Endothelial cell of umbilical vein (primary cell): ENCODE measurements at regions not wholly inside any gene's neighbourhood (a gene's known extent, or its start where the extent isn't known, plus 50 kb on each side); places are given as distances from the start of the nearest gene placed in this dataset.

Experiments used
- BruUV-seq: library from RNA; stranded (reverse); fragments of 400-500 nt; replicated peaks from 2 replicates; lab custom pipeline; 2021; lab: Mats Ljungman, UMichigan
- CTCF ChIA-PET: fragments of 300-600, 350-600 bp; sonication (Branson Sonifier 250); formaldehyde crosslinking; loops from one replicate; lab custom pipeline; 2021; ENCODE audit warnings: antibody characterized with exemption, inconsistent platforms; lab: Charles Lee
- POLR2A ChIA-PET: fragments of 300-600, 350-600 bp; sonication (Branson Sonifier 250); formaldehyde crosslinking; loops from one replicate; lab custom pipeline; 2021; ENCODE audit warnings: antibody characterized with exemption, inconsistent platforms; lab: Charles Lee
- DNase-seq: peaks from one replicate; pipeline ENCODE4 v3.0.0-alpha.2; 2011; ENCODE audit warnings: low read depth, low spot score
- FAIRE-seq: peaks from 2 replicates; lab custom pipeline; 2011; peaks lifted over from hg19 to GRCh38; lab: Jason Lieb, UNC
- H2AFZ ChIP-seq: 2 replicates; pipeline ENCODE4 v1.6.0; 2012; ENCODE audit warnings: low read depth, low read length, control low read depth, inconsistent platforms
- H3K27ac ChIP-seq: 2 replicates; pipeline ENCODE4 v1.5.1; 2011; ENCODE audit warnings: low read depth, mild to moderate bottlenecking, control low read depth, low read length, moderate library complexity; ENCODE audit not compliant: insufficient read depth
- H3K27me3 ChIP-seq, 2 experiments: 2 replicates each; pipeline versions ENCODE4 v1.6.0 to v1.6.1; 2011; ENCODE audit warnings: low read length in 2 of 2, mixed read lengths in 1 of 2; ENCODE audit not compliant: control insufficient read depth in 2 of 2, insufficient read depth in 2 of 2
- H3K36me3 ChIP-seq, 2 experiments: 2 replicates in 1 of 2; 3 replicates in 1 of 2; pipeline ENCODE4 v1.5.1; 2011; ENCODE audit warnings: low read length in 2 of 2, mild to moderate bottlenecking in 1 of 2, moderate library complexity in 1 of 2; ENCODE audit not compliant: control insufficient read depth in 2 of 2, insufficient read depth in 2 of 2; ENCODE audit errors: extremely low read depth in 1 of 2
- H3K4me1 ChIP-seq: 3 replicates; pipeline ENCODE4 v1.5.1; 2011; ENCODE audit warnings: mild to moderate bottlenecking, low read length; ENCODE audit not compliant: control insufficient read depth, insufficient read depth; ENCODE audit errors: extremely low read depth
- H3K4me2 ChIP-seq: 2 replicates; pipeline ENCODE4 v1.6.1; 2011; ENCODE audit warnings: low read length, control low read depth, mixed read lengths; ENCODE audit not compliant: insufficient read depth
- H3K4me3 ChIP-seq, 3 experiments: fragments of 200-600 bp in 1 of 3; sonication (generic), shearing (Covaris generic) in 1 of 3; replicated peaks in 1 of 3; 2 replicates each; pipeline ENCODE4 v1.5.1; 2011 to 2016; ENCODE audit warnings: control low read depth in 3 of 3, low read length in 3 of 3, mild to moderate bottlenecking in 2 of 3, inconsistent platforms in 1 of 3, low read depth in 1 of 3, moderate library complexity in 1 of 3; ENCODE audit not compliant: insufficient read depth in 1 of 3
- H3K79me2 ChIP-seq: 2 replicates; pipeline ENCODE4 v1.6.0; 2012; ENCODE audit warnings: low read length, inconsistent platforms; ENCODE audit not compliant: control insufficient read depth, insufficient read depth
- H3K9ac ChIP-seq: replicated peaks from 2 replicates; pipeline ENCODE3; 2011; ENCODE audit warnings: low read length, control low read depth; ENCODE audit not compliant: insufficient read depth; ENCODE audit errors: extremely low read depth
- H3K9me1 ChIP-seq: replicated peaks from 3 replicates; pipeline ENCODE4 v1.6.0; 2011; ENCODE audit warnings: mild to moderate bottlenecking, low read length; ENCODE audit not compliant: control insufficient read depth, insufficient read depth; ENCODE audit errors: extremely low read depth
- H3K9me3 ChIP-seq: replicated peaks from 2 replicates; pipeline ENCODE4 v1.5.1; 2012; ENCODE audit warnings: low read length, inconsistent platforms; ENCODE audit not compliant: control insufficient read depth, insufficient read depth
- H4K20me1 ChIP-seq: replicated peaks from 2 replicates; pipeline ENCODE3; 2011; ENCODE audit warnings: mild to moderate bottlenecking, low read length; ENCODE audit not compliant: control insufficient read depth, insufficient read depth; ENCODE audit errors: extremely low read depth
- CTCF ChIP-seq, 2 donors: IDR thresholded peaks; 1 replicate in 1 of 2; 2 replicates in 1 of 2; pipeline ENCODE4 v1.5.1; 2011; ENCODE audit warnings: low read length in 2 of 2, mild to moderate bottlenecking in 2 of 2, moderate library complexity in 2 of 2, control low read depth in 1 of 2, inconsistent platforms in 1 of 2, low read depth in 1 of 2; ENCODE audit not compliant: insufficient read depth in 1 of 2; ENCODE audit errors: extremely low read depth in 1 of 2
- EZH2 ChIP-seq: IDR thresholded peaks from 2 replicates; pipeline ENCODE4 v1.6.1; 2012; ENCODE audit warnings: borderline replicate concordance, low read depth, mild to moderate bottlenecking, moderate library complexity, low read length, inconsistent platforms; ENCODE audit not compliant: severe bottlenecking
- FOS ChIP-seq: IDR thresholded peaks from 2 replicates; pipeline ENCODE4 v1.6.1; 2011; ENCODE audit warnings: mild to moderate bottlenecking, low read length, moderate library complexity, borderline replicate concordance; ENCODE audit not compliant: insufficient read depth
- GATA2 ChIP-seq: IDR thresholded peaks from 2 replicates; pipeline ENCODE4 v1.7.0; 2011; ENCODE audit warnings: low read depth, mild to moderate bottlenecking, moderate library complexity, mixed read lengths, low read length; ENCODE audit not compliant: insufficient read length, insufficient read depth
- JUN ChIP-seq: IDR thresholded peaks from 2 replicates; pipeline ENCODE4 v1.6.1; 2011; ENCODE audit warnings: borderline replicate concordance, low read depth; ENCODE audit not compliant: insufficient read length, insufficient read depth
- MYC ChIP-seq: IDR thresholded peaks from one replicate; pipeline ENCODE4 v1.6.1; 2011; ENCODE audit warnings: mild to moderate bottlenecking, low read depth, low read length
- POLR2A ChIP-seq: IDR thresholded peaks from 2 replicates; pipeline ENCODE4 v1.6.1; 2012; ENCODE audit warnings: low read depth, mild to moderate bottlenecking, control low read depth, low read length
- POLR2AphosphoS5 ChIP-seq: IDR thresholded peaks from 2 replicates; pipeline ENCODE4 v1.6.1; 2012; ENCODE audit warnings: low read depth, mild to moderate bottlenecking, control low read depth, low read length, moderate library complexity; ENCODE audit not compliant: insufficient read depth
- dilution Hi-C: fragments of 300-500 bp; cut with MboI; formaldehyde crosslinking; loops from one replicate; pipeline ENCODE4 v1.15.0; 2019; ENCODE audit warnings: low sequenced_read_pairs; ENCODE audit not compliant: extremely low pct_ligation_motif_present
- intact Hi-C: fragments of 100-400 bp; cut with micrococcal nuclease; formaldehyde crosslinking; loops from one replicate; pipeline ENCODE4 v1.10.0; 2022
- TF ChIP-seq, protein P1 (sequence below): IDR thresholded peaks from 2 replicates; pipeline ENCODE4 v1.6.1; 2011; ENCODE audit not compliant: insufficient read depth, insufficient read length

DNA sequence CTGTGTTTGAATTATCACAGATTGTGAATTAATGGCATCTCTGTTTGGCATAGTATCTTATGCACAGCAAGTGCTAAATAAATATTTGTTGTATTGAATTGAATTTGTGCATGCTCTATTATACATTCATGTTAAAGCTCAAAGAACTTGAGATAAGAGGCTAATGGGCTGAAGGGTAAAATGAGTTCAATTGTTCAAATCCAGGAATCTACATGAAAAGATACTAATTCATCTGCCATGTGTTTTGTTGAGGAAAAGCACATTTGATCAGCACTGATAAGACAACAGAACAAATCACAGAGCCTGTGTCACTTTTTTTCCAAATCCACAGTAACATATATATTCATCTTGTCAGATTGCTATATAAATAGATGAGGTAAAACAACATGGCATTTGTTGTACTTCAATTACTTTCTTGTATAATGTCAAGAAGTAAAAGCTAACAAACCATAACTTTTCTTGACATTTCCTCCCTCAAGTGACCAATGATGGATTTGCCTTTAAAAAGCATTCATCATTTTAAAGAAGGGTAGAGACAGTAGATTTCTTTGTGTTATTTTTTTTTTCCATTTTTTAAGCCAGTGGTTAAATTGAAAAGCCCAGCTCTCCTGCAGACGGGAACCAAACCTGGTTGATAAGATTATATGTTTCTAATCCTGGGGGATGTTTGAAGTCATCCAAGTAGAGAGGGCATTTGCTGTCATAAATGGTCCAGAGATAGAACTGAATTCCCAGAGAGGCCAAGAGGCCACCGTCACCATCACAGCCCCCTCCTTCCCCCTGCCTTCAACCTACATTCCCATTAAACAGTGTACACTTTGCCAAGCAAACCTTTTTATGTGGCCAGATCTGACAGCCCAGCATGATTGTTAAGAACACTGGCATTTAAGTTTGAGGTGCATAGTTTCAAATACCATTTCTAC, 123.0 kb downstream of the CHD9NB start:
- H3K9me3 ChIP-seq = no peaks in the 10 kb centered on the region
- no peaks in the 10 kb centered on the region for H3K4me1 ChIP-seq
- H3K9ac ChIP-seq = no peak overlapping the region
- FAIRE-seq = no peak
- H3K79me2 ChIP-seq = no peaks in the 10 kb centered on the region
- no peak overlapping the region for H3K4me2 ChIP-seq
- no peak overlapping the region for H2AFZ ChIP-seq
- no TSS peak for BruUV-seq
- H4K20me1 ChIP-seq = no peaks in the 10 kb centered on the region
- DNase-seq = no peak
- TF ChIP-seq CTCF (IDR thresholded peaks at IDR 0.05; ENCODE audit: extremely low read depth in 1 of 2, insufficient read depth in 1 of 2, low read depth in 1 of 2, low read length in 2 of 2) (no peak), EZH2 (no peak), POLR2A (no peak), POLR2AphosphoS5 (no peak), JUN (no peak), FOS (no peak), GATA2 (no peak), MYC (no peak)
- TF ChIP-seq, protein P1, sequence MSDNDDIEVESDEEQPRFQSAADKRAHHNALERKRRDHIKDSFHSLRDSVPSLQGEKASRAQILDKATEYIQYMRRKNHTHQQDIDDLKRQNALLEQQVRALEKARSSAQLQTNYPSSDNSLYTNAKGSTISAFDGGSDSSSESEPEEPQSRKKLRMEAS = no peak
- H3K4me3 ChIP-seq = no peak overlapping the region
- intact Hi-C loops (no loop called here), dilution Hi-C loops (no loop called here)
- no peaks in the 10 kb centered on the region for H3K36me3 ChIP-seq
- H3K27me3 ChIP-seq = no peaks in the 10 kb centered on the region
- H3K9me1 ChIP-seq = no peaks in the 10 kb centered on the region
- POLR2A ChIA-PET = no interaction called here
- H3K27ac ChIP-seq = no peak overlapping the region
- CTCF ChIA-PET = no interaction called here
